ENCODE measurements at regions not wholly inside any gene's neighbourhood (a gene's known extent, or its start where the extent isn't known, plus 50 kb on each side); places are given as distances from the start of the nearest gene placed in this dataset.

DNA sequence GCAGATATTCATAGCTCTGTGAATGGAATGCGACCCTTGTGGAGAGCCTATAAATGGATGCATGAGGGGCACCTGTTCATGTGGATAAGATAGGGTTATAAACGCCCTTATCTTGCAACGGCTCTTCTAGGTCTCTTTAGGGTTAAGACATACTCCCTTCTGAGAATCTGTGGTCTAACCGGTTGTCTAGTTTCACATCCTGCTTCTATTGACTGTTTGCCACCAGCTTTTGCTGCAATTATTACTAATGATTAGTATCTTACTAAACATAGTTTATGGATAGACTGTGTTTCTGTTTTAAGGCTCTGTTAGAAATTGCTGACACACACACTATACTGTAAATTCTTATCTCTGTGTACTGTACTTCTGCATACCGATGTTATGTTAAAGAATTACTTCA is 198.9 kb upstream of the CYLC2 start:
- no peak overlapping the region for H3K27ac ChIP-seq (replicated peaks in 1 of 4)
- no peaks in the 10 kb centered on the region for H3K9me3 ChIP-seq
- no peak for DNase-seq (ENCODE audit: extremely low spot score)
- H3K36me3 ChIP-seq = no peaks in the 10 kb centered on the region
- no peak for TF ChIP-seq POLR2A (IDR thresholded peaks at IDR 0.05; ENCODE audit: low read depth)
- TF ChIP-seq EP300 (IDR thresholded peaks at IDR 0.05) = no peak
- TF ChIP-seq POLR2AphosphoS5 (IDR thresholded peaks at IDR 0.05) = no peak
- TF ChIP-seq CTCF (IDR thresholded peaks at IDR 0.05) = no peak
- no peaks in the 10 kb centered on the region for H3K27me3 ChIP-seq
- H3K4me3 ChIP-seq = no peak overlapping the region
- H3K4me1 ChIP-seq = no peaks in the 10 kb centered on the region
- intact Hi-C loops (cut with DNase I) = no loop called here
- 78% methylated on average over 5 of the region's 5 CpGs for WGBS

- H3K4me3 ChIP-seq = no peak overlapping the region
- H3K9me3 ChIP-seq = no peaks in the 10 kb centered on the region
- no peaks in the 10 kb centered on the region for H3K36me3 ChIP-seq
- DNase-seq (ENCODE audit: extremely low spot score) = no peak
- no peaks in the 10 kb centered on the region for H3K27me3 ChIP-seq
- intact Hi-C loops (cut with DNase I) = no loop called here
- no peak overlapping the region for H3K27ac ChIP-seq (replicated peaks in 1 of 4)
- H3K4me1 ChIP-seq = no peaks in the 10 kb centered on the region
- TF ChIP-seq POLR2AphosphoS5 (IDR thresholded peaks at IDR 0.05) (no peak), POLR2A (IDR thresholded peaks at IDR 0.05; ENCODE audit: low read depth) (no peak), EP300 (IDR thresholded peaks at IDR 0.05) (no peak), CTCF (IDR thresholded peaks at IDR 0.05) (no peak)
Measured at GRCh38 chr9:102795532-102795931, 199.6 kb upstream of the CYLC2 start.

- Histone ChIP-seq H3K4me1 (no peaks in the 10 kb centered on the region), H3K4me3 (no peak overlapping the region), H3K36me3 (no peaks in the 10 kb centered on the region), H3K27ac (replicated peaks in 1 of 4) (no peak overlapping the region), H3K27me3 (peaks cover 0 to 3% (median 0%) of the 10 kb centered on the region in 4 donors), H3K9me3 (no peaks in the 10 kb centered on the region)
- DNase-seq (ENCODE audit: extremely low spot score) = no peak
- TF ChIP-seq POLR2AphosphoS5 (IDR thresholded peaks at IDR 0.05) = no peak
- TF ChIP-seq CTCF (IDR thresholded peaks at IDR 0.05) = no peak
- TF ChIP-seq EP300 (IDR thresholded peaks at IDR 0.05) = no peak
- TF ChIP-seq POLR2A (IDR thresholded peaks at IDR 0.05; ENCODE audit: low read depth) = no peak
- intact Hi-C loops (cut with DNase I) = no loop called here
Measured at GRCh38 chr9:102779356-102779755, 215.8 kb upstream of the CYLC2 start.

DNA sequence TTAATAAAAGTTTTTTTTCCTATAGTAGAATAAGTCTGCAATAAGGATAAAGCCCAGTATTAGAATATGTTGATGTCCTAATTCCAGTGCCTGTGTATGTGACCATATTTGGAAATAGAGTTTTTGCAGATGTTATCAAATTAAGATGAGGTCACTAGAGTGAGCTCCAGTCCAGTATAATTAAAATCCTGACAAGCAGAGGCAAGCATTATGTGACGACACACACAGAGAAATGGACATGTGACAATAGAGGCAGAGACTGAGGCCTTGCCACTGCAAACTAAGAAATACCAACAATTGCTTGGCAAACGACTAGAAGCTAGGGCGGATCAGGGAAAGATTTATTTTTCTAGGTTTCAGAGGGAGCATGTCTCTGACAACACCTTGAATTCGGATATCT is 216.4 kb upstream of the CYLC2 start:
- Histone ChIP-seq H3K27ac (replicated peaks in 1 of 4) (no peak overlapping the region), H3K36me3 (no peaks in the 10 kb centered on the region), H3K9me3 (no peaks in the 10 kb centered on the region), H3K4me3 (no peak overlapping the region), H3K27me3 (peaks cover 0 to 3% (median 0%) of the 10 kb centered on the region in 4 donors), H3K4me1 (no peaks in the 10 kb centered on the region)
- 71% methylated on average over 4 of the region's 4 CpGs for WGBS
- TF ChIP-seq POLR2A (IDR thresholded peaks at IDR 0.05; ENCODE audit: low read depth) (no peak), EP300 (IDR thresholded peaks at IDR 0.05) (no peak), POLR2AphosphoS5 (IDR thresholded peaks at IDR 0.05) (no peak), CTCF (IDR thresholded peaks at IDR 0.05) (no peak)
- no peak for DNase-seq (ENCODE audit: extremely low spot score)
- intact Hi-C loops (cut with DNase I) = no loop called here

GRCh38 chr9:102770704-102771103 is 224.4 kb upstream of the CYLC2 start:
- H3K27ac ChIP-seq (replicated peaks in 1 of 4) = no peak overlapping the region
- H3K4me1 ChIP-seq = no peaks in the 10 kb centered on the region
- H3K4me3 ChIP-seq = no peak overlapping the region
- no peaks in the 10 kb centered on the region for H3K9me3 ChIP-seq
- TF ChIP-seq POLR2AphosphoS5 (IDR thresholded peaks at IDR 0.05) (no peak), POLR2A (IDR thresholded peaks at IDR 0.05; ENCODE audit: low read depth) (no peak), CTCF (IDR thresholded peaks at IDR 0.05) (no peak), EP300 (IDR thresholded peaks at IDR 0.05) (no peak)
- 87% methylated on average over 3 of the region's 3 CpGs for WGBS
- DNase-seq (ENCODE audit: extremely low spot score) = no peak
- intact Hi-C loops (cut with DNase I) = no loop called here
- no peaks in the 10 kb centered on the region for H3K36me3 ChIP-seq
- no peaks in the 10 kb centered on the region for H3K27me3 ChIP-seq

Measured in esophagus muscularis mucosa (tissue), 4 donors.